ENCODE measurements at regions not wholly inside any gene's neighbourhood (a gene's known extent, or its start where the extent isn't known, plus 50 kb on each side); places are given as distances from the start of the nearest gene placed in this dataset.
"Not testable (repeated sequence)": the region's sequence is repeated elsewhere in the genome, so short reads cannot be mapped to it uniquely, and the experiment has no call there.

- no peak overlapping the region for H3K4me3 ChIP-seq (ENCODE audit: low read length in 3 of 3)
- intact Hi-C loops (cut with DNase I): no loop called here
- no peak for DNase-seq
- no peaks in the 10 kb centered on the region for H3K9me3 ChIP-seq (ENCODE audit: control insufficient read depth in 2 of 3, insufficient read depth in 1 of 3, low read length in 3 of 3)
- no peak for FAIRE-seq
- no peaks in the 10 kb centered on the region for H3K27me3 ChIP-seq (ENCODE audit: control insufficient read depth, insufficient read depth, low read length)
- no peak for TF ChIP-seq CTCF (IDR thresholded peaks at IDR 0.05; ENCODE audit: borderline replicate concordance, extremely low read depth, insufficient read depth)
- no peak overlapping the region for H3K9ac ChIP-seq (ENCODE audit: low read length in 3 of 3)
- H3K4me1 ChIP-seq (ENCODE audit: control insufficient read depth in 2 of 3, insufficient read depth in 2 of 3, low read depth in 1 of 3, low read length in 3 of 3): peaks cover 0 to 8% (median 4%) of the 10 kb centered on the region in 3 donors
- no peaks in the 10 kb centered on the region for H3K36me3 ChIP-seq (ENCODE audit: control insufficient read depth in 2 of 3, insufficient read depth in 3 of 3, low read length in 3 of 3)
- no peak overlapping the region for H3K27ac ChIP-seq (ENCODE audit: low read depth in 2 of 2, low read length in 2 of 2)
Measured at GRCh38 chr4:148845609-148846008, 403.4 kb upstream of the NR3C2 start.

- no peak overlapping the region for H3K9ac ChIP-seq (ENCODE audit: low read length in 3 of 3)
- DNase-seq: no peak
- no peak overlapping the region for H3K4me3 ChIP-seq (ENCODE audit: low read length in 3 of 3)
- H3K9me3 ChIP-seq (ENCODE audit: control insufficient read depth in 2 of 3, insufficient read depth in 1 of 3, low read length in 3 of 3): no peaks in the 10 kb centered on the region
- intact Hi-C loops (cut with DNase I): no loop called here
- FAIRE-seq: no peak
- peaks cover 0 to 2% (median 0%) of the 10 kb centered on the region in 3 donors for H3K4me1 ChIP-seq (ENCODE audit: control insufficient read depth in 2 of 3, insufficient read depth in 2 of 3, low read depth in 1 of 3, low read length in 3 of 3)
- no peak overlapping the region for H3K27ac ChIP-seq (ENCODE audit: low read depth in 2 of 2, low read length in 2 of 2)
- H3K36me3 ChIP-seq (ENCODE audit: control insufficient read depth in 2 of 3, insufficient read depth in 3 of 3, low read length in 3 of 3): no peaks in the 10 kb centered on the region
- H3K27me3 ChIP-seq (ENCODE audit: control insufficient read depth, insufficient read depth, low read length): no peaks in the 10 kb centered on the region
- TF ChIP-seq CTCF (IDR thresholded peaks at IDR 0.05; ENCODE audit: borderline replicate concordance, extremely low read depth, insufficient read depth): no peak
Measured at GRCh38 chr4:148843625-148844024, 401.4 kb upstream of the NR3C2 start.

GRCh38 chr4:148842843-148843242, 400.6 kb upstream of the NR3C2 start:
- no peaks in the 10 kb centered on the region for H3K36me3 ChIP-seq (ENCODE audit: control insufficient read depth in 2 of 3, insufficient read depth in 3 of 3, low read length in 3 of 3)
- no peak overlapping the region for H3K9ac ChIP-seq (ENCODE audit: low read length in 3 of 3)
- intact Hi-C loops (cut with DNase I): no loop called here
- FAIRE-seq (no peak), DNase-seq (no peak)
- no peak overlapping the region for H3K4me3 ChIP-seq (ENCODE audit: low read length in 3 of 3)
- no peaks in the 10 kb centered on the region for H3K27me3 ChIP-seq (ENCODE audit: control insufficient read depth, insufficient read depth, low read length)
- no peak overlapping the region for H3K27ac ChIP-seq (ENCODE audit: low read depth in 2 of 2, low read length in 2 of 2)
- peaks cover 0 to 2% (median 0%) of the 10 kb centered on the region in 3 donors for H3K4me1 ChIP-seq (ENCODE audit: control insufficient read depth in 2 of 3, insufficient read depth in 2 of 3, low read depth in 1 of 3, low read length in 3 of 3)
- H3K9me3 ChIP-seq (ENCODE audit: control insufficient read depth in 2 of 3, insufficient read depth in 1 of 3, low read length in 3 of 3): no peaks in the 10 kb centered on the region
- TF ChIP-seq CTCF (IDR thresholded peaks at IDR 0.05; ENCODE audit: borderline replicate concordance, extremely low read depth, insufficient read depth): no peak

- H3K4me3 ChIP-seq (ENCODE audit: low read length in 3 of 3); H3K9me3 ChIP-seq (ENCODE audit: control insufficient read depth in 2 of 3, insufficient read depth in 1 of 3, low read length in 3 of 3); H3K4me1 ChIP-seq (ENCODE audit: control insufficient read depth in 2 of 3, insufficient read depth in 2 of 3, low read depth in 1 of 3, low read length in 3 of 3); H3K36me3 ChIP-seq (ENCODE audit: control insufficient read depth in 2 of 3, insufficient read depth in 3 of 3, low read length in 3 of 3); H3K9ac ChIP-seq (ENCODE audit: low read length in 3 of 3); intact Hi-C loops (cut with DNase I); FAIRE-seq; H3K27ac ChIP-seq (ENCODE audit: low read depth in 2 of 2, low read length in 2 of 2); DNase-seq; H3K27me3 ChIP-seq (ENCODE audit: control insufficient read depth, insufficient read depth, low read length): not testable (repeated sequence)
Measured at GRCh38 chr4:148837571-148837970, 395.4 kb upstream of the NR3C2 start.
